Activated CD4-positive, alpha-beta T cell treated with anti-CD3 and anti-CD28 coated beads, Interleukin-2, amount 50 U/mL, for 24 hours (primary cell): ENCODE measurements at regions not wholly inside any gene's neighbourhood (a gene's known extent, or its start where the extent isn't known, plus 50 kb on each side); places are given as distances from the start of the nearest gene placed in this dataset.
"Not testable (repeated sequence)": the region's sequence is repeated elsewhere in the genome, so short reads cannot be mapped to it uniquely, and the experiment has no call there.

Source experiments
- DNase-seq, 2 donors: peaks; one replicate each; pipeline ENCODE4 v3.0.0-alpha.2; 2020; ENCODE audit warnings: low read depth in 1 of 2, low spot score in 1 of 2

DNA sequence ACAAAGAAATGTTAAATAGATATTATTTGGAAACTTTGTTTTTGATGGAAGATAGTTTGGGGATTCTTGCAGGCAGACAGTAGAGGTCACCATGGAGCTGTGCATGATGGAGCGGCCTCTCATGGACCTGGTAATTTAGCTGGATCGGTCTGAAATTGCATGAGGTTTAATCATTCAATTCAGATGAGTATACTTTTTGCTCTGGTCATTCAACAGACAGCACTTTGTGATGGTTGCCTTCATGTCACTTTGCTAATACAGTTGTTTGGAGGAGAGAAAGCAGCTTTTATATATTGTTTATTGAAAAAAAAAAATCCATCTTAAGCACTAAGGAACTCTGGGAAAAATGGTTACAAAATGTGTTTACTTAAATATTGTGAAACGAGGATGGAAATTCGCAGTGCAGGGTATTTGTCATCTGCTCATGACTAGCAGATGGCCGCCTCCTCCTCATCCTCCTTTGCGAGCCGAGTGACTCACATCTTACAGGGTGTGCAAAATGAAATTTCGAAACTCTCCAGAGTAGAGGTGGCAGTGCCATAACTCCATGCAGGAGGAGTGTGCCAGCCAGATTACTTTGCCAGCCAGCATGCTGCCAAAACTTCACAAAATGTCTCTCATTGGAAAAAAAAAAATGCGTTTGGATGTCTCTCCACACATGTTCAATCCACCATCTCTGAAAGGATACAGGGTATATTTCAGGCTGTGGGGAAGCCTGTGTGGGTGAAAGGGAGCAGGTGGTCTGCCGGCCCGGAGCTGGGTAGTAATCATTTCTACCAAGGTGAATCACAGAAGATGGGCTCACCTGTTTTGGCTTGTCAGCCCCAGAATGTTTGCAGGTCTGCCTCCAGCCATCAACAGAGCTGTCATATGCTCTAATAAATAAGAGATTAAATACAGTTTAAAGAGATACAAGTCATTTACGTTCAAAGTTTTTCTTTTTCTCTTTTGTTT is 314.9 kb upstream of the DIPK2B start:
- peak in 1 of 2 donors; percentile 15 for DNase-seq

DNA sequence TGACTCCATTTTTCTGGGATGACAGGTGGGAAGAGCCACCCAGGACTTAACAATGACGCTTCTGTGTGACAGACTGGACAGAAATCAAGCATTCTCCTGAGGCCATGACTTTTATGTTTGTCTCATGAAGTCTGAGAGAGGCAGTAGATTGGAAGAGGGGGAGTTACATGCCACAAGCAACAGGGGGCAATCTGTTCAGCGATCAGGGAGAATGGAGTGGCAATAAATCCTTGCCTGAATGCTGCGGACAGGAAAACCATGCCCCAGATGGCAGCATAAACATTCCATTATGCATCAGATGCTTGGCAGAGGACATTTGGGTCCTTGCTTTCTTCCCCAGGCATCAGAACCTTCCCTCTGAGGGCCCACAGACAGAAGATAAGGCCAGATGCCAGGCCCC is 312.4 kb upstream of the DIPK2B start:
- DNase-seq, result no peak

DNA sequence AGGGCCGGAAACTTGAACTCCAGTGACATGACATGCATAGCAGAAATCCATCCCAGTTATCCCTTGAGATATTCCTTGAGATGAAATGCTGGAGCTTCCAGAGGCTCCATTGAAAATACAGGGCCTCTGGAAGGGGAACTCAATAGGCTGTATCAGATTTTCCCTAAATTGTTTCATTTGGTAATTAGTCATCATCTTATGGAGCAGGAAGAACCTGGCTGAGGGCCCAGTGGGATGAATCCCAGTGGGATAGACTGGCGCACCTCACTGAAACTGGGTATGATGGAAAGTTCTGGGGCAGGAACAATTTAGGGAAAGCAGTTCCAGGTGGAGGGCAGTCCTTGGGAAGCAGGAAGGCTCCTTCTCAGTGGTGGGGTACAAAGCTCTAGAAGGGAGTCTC is 307.8 kb upstream of the DIPK2B start:
- no peak for DNase-seq

DNA sequence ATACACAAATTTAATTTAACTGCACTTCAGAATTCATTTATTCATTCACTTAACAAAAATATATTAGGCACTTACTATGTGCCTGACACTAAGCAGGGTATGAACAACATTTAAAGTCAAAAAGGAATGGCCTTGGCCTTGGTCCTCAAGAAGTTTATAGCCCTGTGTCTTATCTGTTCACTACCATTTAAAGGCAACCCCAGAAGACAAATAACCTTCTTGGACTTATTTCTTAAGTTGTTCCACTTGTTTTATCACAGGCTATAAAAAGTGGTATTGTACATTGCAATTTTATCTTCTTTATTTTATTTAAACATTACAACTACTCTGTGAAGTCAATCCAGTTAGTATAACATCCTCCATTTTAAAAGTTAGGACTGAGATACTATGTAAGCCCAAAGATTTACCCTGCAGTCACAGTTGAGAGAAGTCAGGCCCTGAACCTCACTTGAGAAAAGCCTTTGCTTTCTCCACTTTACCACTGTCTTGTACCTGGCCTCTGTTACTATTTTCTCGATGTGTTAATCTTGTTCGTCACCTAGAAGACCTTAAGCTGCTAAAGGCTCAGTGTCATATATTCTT is 305.6 kb upstream of the DIPK2B start:
- DNase-seq, result no peak

DNA sequence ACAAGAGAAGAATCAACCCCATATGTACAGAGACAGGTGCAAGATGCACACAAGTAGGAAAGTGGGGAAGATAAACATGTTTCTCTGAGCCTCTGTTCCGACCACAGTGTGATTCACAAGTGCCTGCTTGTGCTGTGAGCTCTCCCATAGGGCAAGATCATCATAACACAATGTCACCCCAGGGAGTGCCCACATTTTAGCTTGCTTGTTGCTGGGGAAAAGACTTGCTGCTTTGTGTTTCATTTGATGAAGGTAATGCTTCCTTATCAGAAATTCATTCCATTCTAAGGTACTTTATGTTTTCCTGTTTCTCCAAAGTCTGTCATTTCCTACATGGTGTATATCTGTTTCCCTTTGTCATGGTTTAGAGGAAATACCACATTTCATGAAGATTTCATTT is 304.5 kb upstream of the DIPK2B start:
- no peak for DNase-seq

DNA sequence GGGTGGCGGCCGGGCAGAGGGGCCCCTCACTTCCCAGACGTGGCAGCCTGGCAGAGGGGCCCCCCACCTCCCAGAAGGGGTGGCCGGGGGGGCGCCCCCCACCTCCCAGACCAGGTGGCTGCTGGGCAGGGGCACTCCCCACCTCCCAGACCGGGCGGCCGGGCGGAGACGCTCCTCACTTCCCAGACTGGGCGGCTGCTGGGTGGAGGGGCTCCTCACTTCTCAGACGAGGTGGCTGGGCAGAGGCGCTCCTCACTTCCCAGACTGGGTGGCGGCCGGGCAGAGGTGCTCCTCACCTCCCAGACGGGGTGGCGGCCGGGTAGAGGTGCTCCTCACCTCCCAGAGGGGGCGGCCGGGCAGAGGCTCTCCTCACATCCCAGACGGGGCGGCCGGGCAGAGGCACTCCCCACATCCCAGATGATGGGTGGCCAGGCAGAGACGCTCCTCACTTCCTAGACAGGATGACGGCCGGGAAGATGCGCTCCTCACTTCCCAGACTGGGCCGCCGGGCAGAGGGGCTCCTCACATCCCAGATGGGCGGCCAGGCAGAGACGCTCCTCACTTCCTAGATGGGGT is 303.2 kb upstream of the DIPK2B start:
- not testable (repeated sequence) for DNase-seq

DNA sequence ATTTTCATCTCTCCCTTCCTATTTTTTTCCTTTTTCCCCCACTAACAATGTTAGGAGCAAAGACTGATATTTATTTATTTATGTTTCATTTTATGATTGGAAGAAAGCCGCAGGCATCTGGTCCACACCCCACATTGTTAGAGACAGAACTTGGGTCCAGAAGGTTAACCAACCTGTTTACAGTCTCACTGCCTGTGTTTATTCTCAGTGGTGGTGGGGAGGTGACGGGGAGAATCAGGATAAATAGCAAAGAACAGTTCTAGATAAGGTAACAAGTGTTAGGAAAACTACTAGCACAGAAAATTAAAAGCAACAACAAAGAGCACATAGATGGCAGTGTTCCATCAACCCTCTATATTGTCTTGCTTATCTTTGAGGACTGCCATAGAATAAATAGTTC is 301.7 kb upstream of the DIPK2B start:
- DNase-seq, result no peak

DNA sequence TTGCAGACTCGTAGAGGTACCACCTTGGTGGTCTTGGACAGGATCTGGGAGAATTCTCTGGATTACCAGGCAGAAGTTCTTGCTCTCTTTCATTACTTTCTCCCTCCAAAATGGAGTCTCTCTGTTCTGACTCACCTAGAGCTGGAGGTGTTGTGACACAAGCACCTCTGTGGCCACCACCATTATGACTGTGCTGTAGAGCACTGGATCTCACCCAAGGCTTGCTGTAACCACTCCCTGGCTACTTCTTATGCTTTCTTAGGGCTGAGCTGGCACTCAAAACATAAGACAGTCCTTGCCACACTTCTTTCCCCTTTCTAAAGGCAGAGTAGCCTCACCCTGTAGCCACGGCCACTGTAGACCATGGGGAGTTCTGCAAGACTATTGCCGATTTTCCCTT is 296.6 kb upstream of the DIPK2B start:
- DNase-seq, result no peak

- DNase-seq, result no peak
Measured at GRCh38 chrX:45485719-45486118, 285.0 kb upstream of the DIPK2B start.

DNA sequence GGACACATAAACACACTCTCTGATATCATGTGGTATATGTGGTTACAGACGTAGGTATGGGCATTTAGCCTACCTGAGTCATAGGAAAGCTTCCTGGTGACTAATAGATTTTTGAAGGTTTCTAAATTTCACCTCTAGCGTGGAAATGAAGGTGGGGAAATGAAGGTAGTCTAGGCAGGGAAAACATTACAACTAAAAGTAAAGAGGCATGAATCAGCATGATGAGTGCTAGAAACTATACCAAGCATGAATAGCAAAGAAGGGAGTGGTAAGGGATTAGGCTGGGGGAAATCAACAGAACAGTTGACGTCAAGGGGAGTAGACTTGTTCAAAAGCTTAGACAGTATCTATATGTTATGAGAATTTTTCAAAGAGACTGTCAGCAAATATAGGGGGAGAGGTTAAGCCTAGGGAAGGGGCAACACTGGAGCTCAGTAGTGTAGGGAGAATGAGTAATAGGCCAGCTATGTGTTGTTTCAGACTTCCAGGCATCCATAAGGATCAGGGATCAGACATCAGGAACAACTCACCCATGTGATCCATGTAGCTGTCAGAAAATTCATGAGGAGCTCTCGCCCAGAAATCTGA is 279.3 kb upstream of the DIPK2B start:
- DNase-seq, result no peak

GRCh38 chrX:45479196-45479834 is 278.6 kb upstream of the DIPK2B start:
- DNase-seq, result no peak

GRCh38 chrX:45472968-45473367 is 272.3 kb upstream of the DIPK2B start:
- no peak for DNase-seq

DNA sequence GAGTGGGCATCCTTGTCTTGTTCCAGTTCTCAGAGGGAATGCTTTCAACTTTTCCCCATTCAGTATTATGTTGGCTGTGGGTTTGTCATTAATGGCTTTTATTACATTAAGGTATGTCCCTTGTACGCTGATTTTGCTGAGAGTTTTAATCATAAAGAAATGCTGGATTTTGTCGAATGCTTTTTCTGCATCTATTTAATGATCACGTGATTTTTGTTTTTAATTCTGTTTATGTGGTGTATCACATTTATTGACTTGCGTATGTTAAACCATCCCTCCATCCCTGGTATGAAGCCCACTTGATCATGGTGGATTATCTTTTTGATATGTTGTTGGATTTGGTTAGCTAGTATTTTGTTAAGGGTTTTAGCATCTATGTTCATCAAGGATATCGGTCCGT is 266.9 kb upstream of the DIPK2B start:
- DNase-seq, result not testable (repeated sequence)

GRCh38 chrX:45455732-45456131 is 255.1 kb upstream of the DIPK2B start:
- not testable (repeated sequence) for DNase-seq

GRCh38 chrX:45454290-45454689 is 253.6 kb upstream of the DIPK2B start:
- no peak for DNase-seq

- no peak for DNase-seq
Measured at GRCh38 chrX:45449982-45450381, 249.3 kb upstream of the DIPK2B start.

- no peak for DNase-seq
Measured at GRCh38 chrX:45447995-45448394, 247.3 kb upstream of the DIPK2B start.

GRCh38 chrX:45447331-45447730 is 246.7 kb upstream of the DIPK2B start:
- DNase-seq, result no peak

DNA sequence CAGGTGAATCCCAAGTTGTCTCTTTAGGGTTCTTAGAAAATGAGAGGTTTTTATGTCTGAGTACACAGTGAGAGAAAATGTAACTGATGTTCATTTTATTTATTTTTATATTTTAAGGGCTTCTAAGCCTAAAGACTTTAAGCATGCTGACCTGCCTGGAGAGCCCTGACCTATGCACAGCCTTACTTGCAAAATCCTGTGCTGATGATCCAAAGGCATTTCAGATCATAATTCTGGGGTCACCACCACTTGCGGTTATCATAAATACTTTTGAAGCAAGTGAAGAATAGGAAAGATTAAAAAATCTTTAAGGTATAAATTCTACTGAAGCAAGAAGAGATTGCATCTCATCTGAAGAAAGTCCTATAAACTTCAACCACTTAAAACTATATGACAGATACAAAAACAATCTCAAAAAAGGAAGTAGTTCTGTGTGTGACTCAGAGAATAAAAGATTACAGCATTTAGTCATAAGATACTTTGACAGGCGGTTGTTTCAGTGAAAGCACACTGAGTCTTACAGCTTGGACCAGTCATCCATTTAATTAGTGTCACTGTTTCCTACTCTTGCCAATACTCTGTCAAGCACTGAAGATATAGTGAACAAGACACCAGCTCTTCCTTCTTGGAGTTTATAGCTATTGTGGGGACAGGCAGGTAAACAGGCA is 245.2 kb upstream of the DIPK2B start:
- no peak for DNase-seq

DNA sequence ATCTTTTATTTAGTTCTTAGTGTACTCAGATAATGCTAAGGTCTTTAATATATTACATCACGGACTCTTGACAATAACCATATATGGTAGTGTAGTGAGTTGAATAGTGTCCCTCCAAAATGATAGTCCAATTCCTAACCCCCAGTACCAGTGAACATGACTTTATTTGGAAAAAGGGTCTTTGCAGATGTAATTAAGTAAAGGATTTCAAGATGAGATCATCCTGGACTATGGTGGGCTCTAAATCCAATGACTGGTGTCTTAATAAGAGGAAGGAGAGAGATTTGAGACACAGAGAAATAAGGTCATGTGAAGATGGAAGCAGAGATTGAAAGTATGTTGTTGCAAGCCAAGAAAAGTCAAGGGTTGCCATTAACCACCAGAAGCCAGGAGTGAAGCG is 236.5 kb upstream of the DIPK2B start:
- no peak for DNase-seq

- no peak for DNase-seq
Measured at GRCh38 chrX:45435481-45435880, 234.8 kb upstream of the DIPK2B start.
